Left ventricle myocardium inferior (tissue), 1 donor: ENCODE measurements at regions not wholly inside any gene's neighbourhood (a gene's known extent, or its start where the extent isn't known, plus 50 kb on each side); places are given as distances from the start of the nearest gene placed in this dataset.
"Not testable (repeated sequence)": the region's sequence is repeated elsewhere in the genome, so short reads cannot be mapped to it uniquely, and the experiment has no call there.

Experiments used
- DNase-seq: peaks from one replicate; pipeline ENCODE4 v3.0.0-alpha.2; 2020
- H3K27ac ChIP-seq: fragments of 200-600 bp; replicated peaks from 2 replicates; pipeline ENCODE4 v1.8.0; 2021
- H3K27me3 ChIP-seq: fragments of 200-600 bp; 2 replicates; pipeline ENCODE4 v1.8.0; 2021; ENCODE audit warnings: low read depth
- H3K36me3 ChIP-seq: fragments of 200-600 bp; 2 replicates; pipeline ENCODE4 v1.8.0; 2021
- H3K4me1 ChIP-seq: fragments of 200-600 bp; 2 replicates; pipeline ENCODE4 v1.8.0; 2021
- H3K4me3 ChIP-seq: fragments of 200-600 bp; 2 replicates; pipeline ENCODE4 v1.8.0; 2021; ENCODE audit warnings: mild to moderate bottlenecking, moderate library complexity
- H3K9me3 ChIP-seq: fragments of 200-600 bp; replicated peaks from 2 replicates; pipeline ENCODE4 v1.8.0; 2021
- CTCF ChIP-seq: fragments of 200-600 bp; IDR thresholded peaks from 2 replicates; pipeline ENCODE4 v1.8.0; 2021; ENCODE audit warnings: antibody characterized with exemption, mild to moderate bottlenecking, borderline replicate concordance
- intact Hi-C: fragments of 100-400 bp; cut with micrococcal nuclease; formaldehyde crosslinking; loops from one replicate; pipeline ENCODE4 v1.11.0; 2022
- donor health status: DM: no; HTN: yes; CAD: no; lungs with severe emphysema.

- Histone ChIP-seq H3K4me3 (no peak overlapping the region), H3K36me3 (no peaks in the 10 kb centered on the region), H3K27ac (no peak overlapping the region), H3K9me3 (no peaks in the 10 kb centered on the region), H3K27me3 (no peaks in the 10 kb centered on the region), H3K4me1 (no peaks in the 10 kb centered on the region)
- no peak for TF ChIP-seq CTCF
- DNase-seq: no peak
- intact Hi-C loops: no loop called here
Measured at GRCh38 chr7:13259930-13260329, 572.5 kb downstream of the ARL4A start.

GRCh38 chr7:13262929-13263530 lies 575.6 kb downstream of the ARL4A start:
- intact Hi-C loops: loop anchor here (2.0 kb wide), 2 partner anchors 624 to 738 kb away; no protein-coding TSS in a partner anchor
- no peak for DNase-seq
- H3K27ac ChIP-seq: no peak overlapping the region
- H3K4me1 ChIP-seq: no peaks in the 10 kb centered on the region
- H3K9me3 ChIP-seq: no peaks in the 10 kb centered on the region
- H3K36me3 ChIP-seq: no peaks in the 10 kb centered on the region
- H3K27me3 ChIP-seq: no peaks in the 10 kb centered on the region
- TF ChIP-seq CTCF: peak; percentile 75
- H3K4me3 ChIP-seq: no peak overlapping the region

GRCh38 chr7:13265271-13265670 lies 577.8 kb downstream of the ARL4A start:
- intact Hi-C loops: no loop called here
- H3K27ac ChIP-seq: no peak overlapping the region
- TF ChIP-seq CTCF: no peak
- no peaks in the 10 kb centered on the region for H3K9me3 ChIP-seq
- no peak for DNase-seq
- H3K4me3 ChIP-seq: no peak overlapping the region
- no peaks in the 10 kb centered on the region for H3K27me3 ChIP-seq
- H3K4me1 ChIP-seq: no peaks in the 10 kb centered on the region
- H3K36me3 ChIP-seq: no peaks in the 10 kb centered on the region

GRCh38 chr7:13274205-13274604 lies 586.8 kb downstream of the ARL4A start:
- intact Hi-C loops, H3K9me3 ChIP-seq, DNase-seq, H3K27me3 ChIP-seq, H3K4me3 ChIP-seq, H3K36me3 ChIP-seq, H3K27ac ChIP-seq, H3K4me1 ChIP-seq: not testable (repeated sequence)

GRCh38 chr7:13276977-13277376 lies 589.5 kb downstream of the ARL4A start:
- peak; percentile 22 for TF ChIP-seq CTCF
- no peaks in the 10 kb centered on the region for H3K27me3 ChIP-seq

GRCh38 chr7:13278020-13278419 lies 590.6 kb downstream of the ARL4A start:
- H3K4me1 ChIP-seq: no peaks in the 10 kb centered on the region
- DNase-seq: no peak
- H3K27ac ChIP-seq: no peak overlapping the region
- no peaks in the 10 kb centered on the region for H3K27me3 ChIP-seq
- H3K36me3 ChIP-seq: no peaks in the 10 kb centered on the region
- H3K4me3 ChIP-seq: no peak overlapping the region
- intact Hi-C loops: no loop called here
- peaks cover 1% of the 10 kb centered on the region for H3K9me3 ChIP-seq
- TF ChIP-seq CTCF: no peak

More at GRCh38 chr7:13276977-13277376, 589.5 kb downstream of the ARL4A start:
- Histone ChIP-seq H3K4me1 (no peaks in the 10 kb centered on the region), H3K4me3 (no peak overlapping the region), H3K9me3 (peaks cover 8% of the 10 kb centered on the region), H3K36me3 (no peaks in the 10 kb centered on the region), H3K27ac (no peak overlapping the region)
- no peak for DNase-seq
- intact Hi-C loops: no loop called here
